Posterior vena cava (tissue), 2 donors: ENCODE measurements at regions not wholly inside any gene's neighbourhood (a gene's known extent, or its start where the extent isn't known, plus 50 kb on each side); places are given as distances from the start of the nearest gene placed in this dataset.

Source experiments
- DNase-seq: peaks from one replicate; pipeline ENCODE4 v3.0.0-alpha.2; 2020; ENCODE audit warnings: low spot score
- intact Hi-C, 2 donors: fragments of 100-400 bp; cut with DNase I; formaldehyde crosslinking; loops; one replicate each; pipeline versions ENCODE4 v1.14.1 to v1.14.2; 2022 to 2023
- donor health status: DM: yes; HTN: yes; CAD: no.
- donor health status: DM: yes; HTN: yes; CAD: no.

GRCh38 chrX:20654596-20655106, 387.9 kb upstream of the RPS6KA3 start:
- intact Hi-C loops = no loop called here
- DNase-seq = no peak

GRCh38 chrX:20653070-20653469, 386.4 kb upstream of the RPS6KA3 start:
- no peak for DNase-seq
- intact Hi-C loops = no loop called here

- no peak for DNase-seq
- intact Hi-C loops = no loop called here
Measured at GRCh38 chrX:20641954-20642353, 375.2 kb upstream of the RPS6KA3 start.

DNA sequence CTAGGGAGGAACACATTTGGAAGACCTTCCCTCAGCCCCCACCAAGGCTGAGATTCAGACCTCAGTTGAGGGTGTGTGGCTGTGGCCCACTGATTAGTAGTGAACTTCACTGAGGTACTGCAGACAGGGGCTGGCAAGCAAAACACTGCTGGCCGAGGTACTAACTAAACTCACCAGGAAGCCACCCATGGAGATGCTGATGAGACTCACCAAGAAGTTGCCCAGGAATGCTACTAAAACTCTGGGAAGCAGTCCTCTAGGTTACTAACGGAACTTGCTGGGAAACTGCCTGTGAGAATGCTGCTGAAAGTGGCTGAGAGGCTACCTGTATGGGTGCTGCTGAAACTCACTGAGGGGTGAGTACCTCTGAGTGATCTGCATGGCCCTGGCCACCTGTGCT, 372.4 kb upstream of the RPS6KA3 start:
- intact Hi-C loops = no loop called here
- no peak for DNase-seq

- DNase-seq = no peak
- intact Hi-C loops = no loop called here
Measured at GRCh38 chrX:20637351-20637750, 370.6 kb upstream of the RPS6KA3 start.

DNA sequence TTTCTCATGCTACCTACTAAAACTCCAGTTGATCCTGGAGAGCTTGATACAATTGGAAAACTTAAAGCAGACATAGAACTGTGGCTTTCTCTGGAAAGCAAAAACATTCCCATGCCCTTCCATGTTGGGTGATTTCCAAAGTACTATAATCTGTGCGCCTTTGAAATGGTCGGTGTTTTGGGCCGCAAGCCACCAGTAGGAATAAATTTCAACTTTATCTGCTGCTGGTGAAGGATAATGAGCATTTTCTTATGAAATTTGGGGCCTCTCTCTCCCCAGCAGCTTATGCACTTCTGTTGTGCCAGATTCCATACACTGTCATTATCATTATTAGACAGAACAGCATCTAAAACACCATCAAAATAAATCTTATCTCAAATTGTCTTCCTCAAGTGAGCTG, 366.7 kb upstream of the RPS6KA3 start:
- no peak for DNase-seq
- intact Hi-C loops = no loop called here

GRCh38 chrX:20623448-20623847, 356.7 kb upstream of the RPS6KA3 start:
- no peak for DNase-seq
- intact Hi-C loops = no loop called here

DNA sequence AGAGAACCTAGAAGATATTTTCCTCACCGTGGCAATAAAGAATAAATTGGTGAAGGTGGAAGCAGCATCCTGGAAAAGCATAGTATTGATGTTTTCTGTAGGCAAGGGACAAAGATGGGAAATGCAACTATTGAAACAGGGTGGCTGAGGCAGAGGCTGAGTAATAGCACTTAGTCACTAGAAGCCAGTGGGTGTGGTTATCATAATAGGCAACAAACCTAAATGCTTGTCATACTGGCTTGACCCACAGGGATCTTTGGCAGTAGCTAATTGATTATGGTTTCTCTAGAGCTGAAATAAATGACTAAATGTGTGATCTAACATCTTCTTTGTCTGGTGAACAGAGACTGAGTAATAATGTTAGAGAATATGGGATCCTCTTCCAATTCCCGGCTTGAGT, 353.6 kb upstream of the RPS6KA3 start:
- no peak for DNase-seq
- intact Hi-C loops = no loop called here

DNA sequence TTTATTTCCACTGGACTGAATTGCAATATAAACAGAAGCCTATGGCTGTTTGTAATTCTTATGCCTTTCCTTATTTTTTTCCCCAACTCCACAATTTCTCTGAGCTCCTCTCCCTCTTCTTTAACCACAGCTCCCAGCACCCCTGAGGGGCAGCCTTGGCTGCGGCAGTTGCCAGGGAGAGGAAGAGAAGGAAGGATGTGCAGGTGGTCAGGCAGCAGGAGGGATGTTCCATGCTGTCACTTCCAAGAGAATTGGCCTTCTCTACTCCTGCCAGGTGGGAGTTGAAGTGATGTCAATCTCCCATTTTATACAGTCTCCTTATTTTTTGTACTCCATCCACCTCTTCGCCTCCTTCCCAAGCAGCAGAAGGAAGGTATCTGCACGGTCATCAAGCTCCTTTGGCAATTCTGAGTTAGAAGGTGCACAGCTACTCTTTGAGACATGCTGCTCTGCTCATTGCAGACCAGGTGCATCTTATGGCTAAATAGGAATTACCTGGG, 343.3 kb upstream of the RPS6KA3 start:
- DNase-seq = no peak
- intact Hi-C loops = no loop called here

DNA sequence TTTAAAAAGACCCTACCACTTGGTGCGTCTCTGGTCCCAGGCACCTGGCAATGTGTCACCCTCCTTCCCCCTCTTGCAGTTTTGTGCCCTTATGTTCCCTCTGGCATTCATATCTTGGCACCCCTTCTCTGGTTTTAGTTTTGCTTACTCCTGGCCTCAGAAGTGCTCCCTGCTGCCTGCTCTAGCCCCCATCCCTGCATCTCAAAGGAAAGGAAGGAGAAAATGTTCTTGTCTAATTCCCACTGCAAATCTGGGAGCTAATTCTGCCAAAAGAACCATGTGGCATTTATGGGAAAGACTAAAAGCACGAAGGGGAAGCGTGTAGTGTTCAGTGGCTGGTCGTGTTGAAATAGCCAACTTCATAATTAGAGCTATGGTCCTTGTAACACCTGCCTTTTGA, 340.1 kb upstream of the RPS6KA3 start:
- intact Hi-C loops = no loop called here
- no peak for DNase-seq

- intact Hi-C loops = no loop called here
- no peak for DNase-seq
Measured at GRCh38 chrX:20596856-20597255, 330.1 kb upstream of the RPS6KA3 start.

GRCh38 chrX:20595928-20596575, 329.3 kb upstream of the RPS6KA3 start:
- DNase-seq = no peak
- intact Hi-C loops = no loop called here

- DNase-seq = no peak
- intact Hi-C loops = no loop called here
Measured at GRCh38 chrX:20594985-20595384, 328.3 kb upstream of the RPS6KA3 start.

DNA sequence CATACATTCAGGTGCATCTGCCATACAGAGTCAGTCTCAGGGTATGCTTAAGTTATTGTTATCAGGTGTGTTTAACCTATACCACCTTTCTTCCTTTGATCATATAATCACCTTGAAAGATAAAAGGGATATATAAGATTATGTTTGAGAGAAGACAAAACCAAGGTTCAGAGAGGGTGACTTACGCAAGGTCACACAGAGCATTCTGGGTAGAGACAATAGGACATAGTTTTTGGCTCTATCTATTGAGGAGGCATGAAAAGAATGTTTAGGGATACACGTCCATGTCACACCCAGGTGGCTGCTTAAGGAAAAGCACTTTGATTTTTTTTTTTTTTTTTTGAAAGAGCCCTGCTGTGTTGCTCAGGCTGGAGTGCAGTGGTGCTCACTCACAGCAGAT, 327.1 kb upstream of the RPS6KA3 start:
- DNase-seq = no peak
- intact Hi-C loops = no loop called here

DNA sequence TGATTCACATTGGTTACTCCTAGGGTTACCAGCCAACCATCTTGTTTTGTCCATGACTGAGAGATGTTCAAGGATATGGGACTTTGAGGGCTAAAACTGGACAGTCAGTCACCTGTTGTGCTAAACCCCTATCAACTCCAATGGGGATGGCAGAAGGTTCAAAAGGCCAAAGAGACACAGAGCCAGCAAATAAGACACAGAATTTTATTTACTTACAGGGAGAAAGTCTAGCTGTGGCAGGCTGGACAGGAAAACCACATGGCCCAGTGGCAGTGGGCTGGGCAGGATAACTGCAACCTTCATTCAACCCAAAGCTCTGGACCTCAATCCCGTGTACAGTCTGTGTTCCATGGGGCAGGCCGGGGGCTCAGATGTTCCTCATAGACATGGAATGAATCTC, 326.7 kb upstream of the RPS6KA3 start:
- intact Hi-C loops = no loop called here
- DNase-seq = no peak

GRCh38 chrX:20591246-20591645, 324.5 kb upstream of the RPS6KA3 start:
- intact Hi-C loops = no loop called here

GRCh38 chrX:20585782-20586181, 319.1 kb upstream of the RPS6KA3 start:
- intact Hi-C loops = no loop called here
- DNase-seq = no peak

More at GRCh38 chrX:20591246-20591645, 324.5 kb upstream of the RPS6KA3 start:
- DNase-seq = no peak

DNA sequence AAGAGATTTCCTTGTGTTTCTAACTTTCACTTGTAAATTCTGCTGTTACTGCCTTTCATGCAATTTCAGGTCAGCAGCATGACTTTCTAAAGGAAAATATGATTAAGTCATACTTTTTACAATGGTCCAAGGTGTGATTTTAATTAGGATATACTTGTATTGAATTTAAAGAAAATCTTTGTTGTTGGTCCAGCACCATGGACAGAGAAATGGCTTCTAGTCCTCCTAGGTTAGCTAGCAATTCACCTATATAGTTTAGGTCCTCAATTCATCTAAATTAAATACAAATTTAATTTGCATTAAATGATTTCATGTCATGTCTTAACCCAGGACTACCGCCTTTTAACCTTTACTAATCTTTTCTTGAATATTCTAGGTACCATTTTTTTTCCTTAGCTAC, 304.9 kb upstream of the RPS6KA3 start:
- DNase-seq = no peak
- intact Hi-C loops = no loop called here

DNA sequence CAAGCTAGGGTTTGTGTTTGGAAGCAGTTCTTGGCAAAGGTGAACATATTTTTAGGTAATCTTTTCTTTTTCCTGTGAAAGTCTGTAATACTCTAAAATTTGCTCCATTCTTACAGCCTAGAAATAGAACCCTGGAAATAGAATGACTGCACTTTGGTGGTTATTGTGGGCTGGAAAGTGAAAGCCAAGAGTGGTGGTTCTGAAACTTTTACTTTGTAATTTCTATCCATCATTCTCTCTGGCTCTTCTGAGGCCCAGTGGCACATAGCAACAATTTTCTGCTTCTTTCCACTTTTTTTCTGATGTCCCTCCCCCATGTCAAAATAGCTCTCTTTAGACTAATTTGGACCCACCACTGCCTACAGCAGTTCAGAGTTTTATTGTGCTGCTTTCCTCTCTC, 300.4 kb upstream of the RPS6KA3 start:
- intact Hi-C loops = no loop called here

DNA sequence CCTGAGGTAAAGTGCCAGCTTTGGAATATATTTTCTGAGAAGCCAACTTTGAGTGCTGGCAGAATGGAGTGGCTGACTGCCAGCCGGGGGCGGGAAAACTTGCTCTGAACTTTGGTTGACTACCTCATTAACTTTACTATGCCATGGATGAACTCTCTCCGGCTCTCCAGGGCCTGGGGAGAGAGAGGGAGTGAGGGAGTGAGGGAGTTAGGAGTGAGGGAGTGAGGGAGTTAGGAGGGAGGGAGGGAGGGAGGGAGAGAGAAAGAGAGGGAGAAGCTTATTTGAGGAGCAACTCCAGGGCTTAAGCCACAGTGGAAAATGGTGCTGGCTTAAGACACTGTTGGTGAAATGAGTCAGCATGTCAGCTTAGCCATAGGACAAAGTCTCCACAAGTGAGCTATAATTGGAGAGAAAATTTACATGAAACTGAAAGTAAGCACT, 280.9 kb upstream of the RPS6KA3 start:
- intact Hi-C loops = no loop called here

More for the DNA sequence above, 300.4 kb upstream of the RPS6KA3 start:
- DNase-seq = no peak

GRCh38 chrX:20545538-20545937, 278.8 kb upstream of the RPS6KA3 start:
- intact Hi-C loops = no loop called here

More for the DNA sequence above, 280.9 kb upstream of the RPS6KA3 start:
- DNase-seq = no peak

More at GRCh38 chrX:20545538-20545937, 278.8 kb upstream of the RPS6KA3 start:
- DNase-seq = no peak
